Mesodermal cell (in vitro differentiated cells): ENCODE measurements at regions not wholly inside any gene's neighbourhood (a gene's known extent, or its start where the extent isn't known, plus 50 kb on each side); places are given as distances from the start of the nearest gene placed in this dataset.
"Not testable (repeated sequence)": the region's sequence is repeated elsewhere in the genome, so short reads cannot be mapped to it uniquely, and the experiment has no call there.

Experiments
- H3K27ac ChIP-seq: 2 replicates; pipeline ENCODE4 v1.7.0; 2013; ENCODE audit warnings: mild to moderate bottlenecking, low read depth, low read length, moderate library complexity; ENCODE audit not compliant: severe bottlenecking
- H3K36me3 ChIP-seq: 2 replicates; pipeline ENCODE4 v1.7.1; 2013; ENCODE audit warnings: mild to moderate bottlenecking, low read length, moderate library complexity; ENCODE audit not compliant: control insufficient read depth, insufficient read depth
- H3K4me1 ChIP-seq: one replicate; pipeline ENCODE4 v1.7.1; 2013; ENCODE audit warnings: mild to moderate bottlenecking, low read length; ENCODE audit not compliant: insufficient read depth, control insufficient read depth, poor library complexity, severe bottlenecking
- H3K4me3 ChIP-seq: 2 replicates; pipeline ENCODE4 v1.7.0; 2013; ENCODE audit warnings: low read length, control low read depth, mild to moderate bottlenecking; ENCODE audit not compliant: insufficient read depth, poor library complexity, severe bottlenecking; ENCODE audit errors: extremely low read depth
- H3K9me3 ChIP-seq: 2 replicates; pipeline ENCODE4 v1.7.1; 2013; ENCODE audit warnings: mild to moderate bottlenecking, low read length, moderate library complexity; ENCODE audit not compliant: control insufficient read depth
- WGBS, 2 experiments: methylation state at CpG; one replicate each; pipeline ENCODE4 v1.1.5; 2013; ENCODE audit warnings: missing lambda C conversion rate in 2 of 2; ENCODE audit not compliant: insufficient coverage in 2 of 2; 5-methylcytosine and 5-hydroxymethylcytosine counted together

GRCh38 chr6:73980096-73980495, 284.1 kb downstream of the CD109 start:
- Histone ChIP-seq H3K27ac (no peak overlapping the region), H3K4me1 (peaks cover 6% of the 10 kb centered on the region), H3K9me3 (no peaks in the 10 kb centered on the region), H3K36me3 (no peaks in the 10 kb centered on the region), H3K4me3 (no peak overlapping the region)

- H3K36me3 ChIP-seq, result no peaks in the 10 kb centered on the region
- no peak overlapping the region for H3K27ac ChIP-seq
- no CpG with 5 or more reads among the region's 2 CpGs for WGBS, 2 experiments
Measured at GRCh38 chr6:73978330-73978729, 282.3 kb downstream of the CD109 start.

GRCh38 chr6:73972518-73972917, 276.5 kb downstream of the CD109 start:
- not testable (repeated sequence) for H3K27ac ChIP-seq, H3K4me1 ChIP-seq, H3K9me3 ChIP-seq, H3K4me3 ChIP-seq, H3K36me3 ChIP-seq
- WGBS, 2 experiments, result 81 to 93% methylated on average over 6 of the region's 7 CpGs

More at GRCh38 chr6:73978330-73978729, 282.3 kb downstream of the CD109 start:
- Histone ChIP-seq H3K4me3 (no peak overlapping the region), H3K9me3 (no peaks in the 10 kb centered on the region), H3K4me1 (peaks cover 3% of the 10 kb centered on the region)

- H3K9me3 ChIP-seq, result no peaks in the 10 kb centered on the region
- H3K27ac ChIP-seq, result no peak overlapping the region
- H3K4me3 ChIP-seq, result no peak overlapping the region
- no peaks in the 10 kb centered on the region for H3K4me1 ChIP-seq
- H3K36me3 ChIP-seq, result no peaks in the 10 kb centered on the region
- WGBS, 2 experiments, result 71 to 87% methylated on average over 4 to 5 of the region's 7 CpGs
Measured at GRCh38 chr6:73969971-73970970, 274.3 kb downstream of the CD109 start.

GRCh38 chr6:73968221-73968757, 272.3 kb downstream of the CD109 start:
- Histone ChIP-seq H3K36me3 (no peaks in the 10 kb centered on the region), H3K9me3 (no peaks in the 10 kb centered on the region), H3K4me3 (no peak overlapping the region), H3K4me1 (no peaks in the 10 kb centered on the region), H3K27ac (no peak overlapping the region)
- WGBS, 2 experiments, result no CpG with 5 or more reads among the region's 2 CpGs

- no peak overlapping the region for H3K27ac ChIP-seq
- H3K9me3 ChIP-seq, result no peaks in the 10 kb centered on the region
- H3K4me3 ChIP-seq, result no peak overlapping the region
- no peaks in the 10 kb centered on the region for H3K4me1 ChIP-seq
- no peaks in the 10 kb centered on the region for H3K36me3 ChIP-seq
- WGBS, 2 experiments, result 73% methylated on average over 1 of the region's 1 CpG; no CpG with 5 or more reads in 1 of the 2 experiments
Measured at GRCh38 chr6:73965539-73966029, 269.6 kb downstream of the CD109 start.

GRCh38 chr6:73964241-73964854, 268.3 kb downstream of the CD109 start:
- no peak overlapping the region for H3K4me3 ChIP-seq
- H3K27ac ChIP-seq, result no peak overlapping the region
- WGBS, 2 experiments, result no CpG with 5 or more reads among the region's 2 CpGs
- no peaks in the 10 kb centered on the region for H3K4me1 ChIP-seq
- no peaks in the 10 kb centered on the region for H3K36me3 ChIP-seq
- H3K9me3 ChIP-seq, result no peaks in the 10 kb centered on the region

- WGBS, 2 experiments, result no CpG with 5 or more reads among the region's 3 CpGs
- Histone ChIP-seq H3K27ac (no peak overlapping the region), H3K4me3 (no peak overlapping the region), H3K36me3 (no peaks in the 10 kb centered on the region), H3K9me3 (no peaks in the 10 kb centered on the region), H3K4me1 (no peaks in the 10 kb centered on the region)
Measured at GRCh38 chr6:73962884-73963283, 266.9 kb downstream of the CD109 start.

GRCh38 chr6:73956305-73956704, 260.3 kb downstream of the CD109 start:
- Histone ChIP-seq H3K36me3 (no peaks in the 10 kb centered on the region), H3K4me1 (no peaks in the 10 kb centered on the region), H3K9me3 (no peaks in the 10 kb centered on the region), H3K27ac (no peak overlapping the region), H3K4me3 (no peak overlapping the region)
- WGBS, 2 experiments, result no CpG with 5 or more reads among the region's 1 CpG

- Histone ChIP-seq H3K4me3 (no peak overlapping the region), H3K36me3 (no peaks in the 10 kb centered on the region)
- WGBS, 2 experiments, result 88 to 100% methylated on average over 2 to 3 of the region's 4 CpGs
Measured at GRCh38 chr6:73955800-73956199, 259.8 kb downstream of the CD109 start.

More at GRCh38 chr6:73955800-73956199, 259.8 kb downstream of the CD109 start:
- Histone ChIP-seq H3K27ac (no peak overlapping the region), H3K9me3 (no peaks in the 10 kb centered on the region), H3K4me1 (no peaks in the 10 kb centered on the region)
